T-helper 1 cell treated with Interleukin-12 subunit alpha and Interleukin-12 subunit beta and Interleukin-4 antibody, amounts not matched to agents 30 ng/mL and 1 ng/mL, for 36 hours (primary cell): ENCODE measurements at regions not wholly inside any gene's neighbourhood (a gene's known extent, or its start where the extent isn't known, plus 50 kb on each side); places are given as distances from the start of the nearest gene placed in this dataset.

ENCODE experiments used
- intact Hi-C: fragments of 100-400 bp; cut with micrococcal nuclease; formaldehyde crosslinking; loops from one replicate; pipeline ENCODE4 v1.15.1; 2024

GRCh38 chr10:3361640-3362039 lies 189.1 kb upstream of the PITRM1 start:
- intact Hi-C loops: no loop called here

GRCh38 chr10:3357737-3358136 lies 185.2 kb upstream of the PITRM1 start:
- intact Hi-C loops: no loop called here

DNA sequence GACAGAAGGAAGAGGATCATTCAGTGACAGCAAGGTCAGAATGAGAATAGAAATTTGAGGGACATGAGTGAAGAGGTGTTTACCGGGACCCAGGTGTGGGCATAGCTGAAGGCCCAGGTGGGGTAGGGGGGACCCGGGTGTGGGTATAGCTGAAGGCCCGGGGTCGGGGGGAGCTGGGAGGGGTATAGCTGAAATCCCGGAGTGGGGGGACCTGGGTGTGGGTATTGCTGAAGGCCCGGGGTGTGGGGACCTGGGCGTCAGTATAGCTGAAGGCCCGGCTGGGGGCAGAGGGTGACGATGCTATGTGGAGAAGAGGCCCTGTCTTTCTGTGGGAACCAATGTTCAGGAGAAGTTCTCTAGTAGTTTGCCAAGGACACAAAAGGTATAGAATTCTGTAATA lies 183.0 kb upstream of the PITRM1 start:
- intact Hi-C loops: no loop called here

- intact Hi-C loops: no loop called here
Observed at GRCh38 chr10:3354174-3354900, 181.8 kb upstream of the PITRM1 start.

DNA sequence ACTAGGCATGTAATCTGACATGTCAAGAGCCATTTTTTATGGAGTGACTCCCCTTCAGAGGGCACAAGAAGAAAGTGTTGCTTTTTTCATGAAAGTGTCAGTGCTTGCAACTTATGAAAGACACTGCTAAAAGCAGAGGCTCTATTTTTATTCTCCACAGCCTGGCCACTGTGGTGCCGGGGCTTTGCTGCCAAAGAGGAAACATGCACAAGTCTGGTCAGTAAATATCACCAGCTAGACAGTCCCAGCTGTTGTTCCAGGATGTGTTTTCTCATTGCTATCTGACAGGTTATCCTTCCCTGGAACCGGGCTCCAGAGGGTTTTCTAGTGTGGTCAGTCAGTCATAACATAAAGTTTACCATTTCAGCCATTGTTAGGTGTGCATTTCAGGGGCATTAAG lies 180.7 kb upstream of the PITRM1 start:
- intact Hi-C loops: no loop called here

DNA sequence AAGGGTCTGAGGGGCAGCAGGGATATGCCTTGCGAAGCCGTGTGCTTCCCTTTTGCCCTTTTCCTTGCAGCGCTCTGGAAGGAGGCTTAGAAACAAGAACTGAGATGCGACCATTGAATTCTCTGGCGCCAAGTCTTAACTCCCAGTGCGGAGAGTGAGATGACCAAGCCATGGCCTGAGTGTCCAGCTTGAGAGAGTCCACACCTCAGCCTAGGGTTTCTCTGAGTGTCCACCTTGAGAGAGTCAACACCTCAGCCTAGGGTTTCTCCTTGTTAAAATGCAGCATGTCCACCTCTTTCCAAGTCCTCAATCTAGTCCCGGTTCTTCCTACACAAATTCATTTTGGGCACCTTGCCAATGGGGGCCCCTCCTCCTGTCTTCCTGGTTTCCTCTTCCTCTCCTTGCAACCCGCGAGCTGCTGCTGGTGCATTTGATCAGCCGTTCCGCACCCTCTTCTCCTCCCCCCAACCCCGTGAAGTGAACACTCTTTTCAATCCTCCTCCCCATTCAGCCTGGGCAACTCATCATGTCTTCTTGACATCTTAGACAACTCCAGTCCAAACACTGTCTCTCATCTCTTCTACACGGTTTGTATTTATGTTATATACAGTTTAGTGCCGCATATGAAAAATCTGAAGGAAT lies 178.2 kb upstream of the PITRM1 start:
- intact Hi-C loops: no loop called here

- intact Hi-C loops: no loop called here
Observed at GRCh38 chr10:3350205-3350604, 177.6 kb upstream of the PITRM1 start.

DNA sequence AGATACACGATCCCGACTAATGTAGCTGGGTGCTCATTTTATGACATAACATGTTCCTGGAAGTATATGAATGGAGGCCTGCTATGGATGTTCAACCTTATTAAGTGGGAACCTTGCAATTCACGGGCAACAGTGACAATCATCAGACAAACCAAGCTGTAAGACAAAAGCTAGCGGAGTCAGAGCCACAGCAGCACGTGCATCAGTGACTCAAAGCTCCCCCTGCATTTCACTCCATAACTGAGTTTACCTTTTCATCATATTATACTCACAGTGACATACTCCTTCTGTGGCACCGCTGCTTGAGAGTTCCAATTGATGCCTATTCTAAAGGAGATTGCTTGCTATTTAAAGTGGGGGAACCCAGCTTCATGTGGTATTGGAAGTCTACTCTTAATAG lies 176.0 kb upstream of the PITRM1 start:
- intact Hi-C loops: no loop called here

DNA sequence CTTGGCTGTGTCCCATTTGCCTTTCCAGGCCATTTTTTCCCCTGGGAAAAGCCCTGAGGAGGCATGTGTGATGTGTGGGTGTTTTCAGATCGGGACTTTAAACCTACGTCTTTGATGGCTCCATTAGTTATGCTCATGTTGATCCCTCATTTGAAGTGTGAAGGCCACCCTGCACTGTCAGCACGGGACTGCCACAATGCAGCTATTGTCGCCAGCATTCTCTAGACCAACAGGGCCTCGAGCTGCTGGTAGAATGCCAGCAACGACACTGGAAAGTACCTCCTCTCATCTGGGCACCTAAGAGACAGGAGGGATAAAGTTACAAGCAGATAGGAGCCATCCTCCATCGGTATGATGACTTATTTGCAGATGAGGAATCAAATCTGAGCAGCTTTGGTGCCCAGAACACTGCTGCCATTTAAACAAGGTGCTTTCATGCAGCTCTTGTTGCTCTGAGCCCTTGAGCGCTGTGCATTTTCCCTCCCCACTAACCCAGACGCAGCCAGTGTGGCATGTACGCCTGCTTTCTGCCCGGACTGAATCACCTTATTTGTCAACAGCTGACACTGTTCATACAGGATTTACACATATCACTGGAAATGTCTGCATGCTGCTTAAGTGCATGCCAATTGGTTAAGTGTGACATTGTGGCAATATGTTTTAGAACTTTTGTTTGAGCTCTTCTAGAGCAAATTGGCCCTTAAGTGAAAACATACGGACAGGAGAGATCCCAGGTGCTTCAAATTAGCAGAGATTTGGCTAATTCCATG lies 175.0 kb upstream of the PITRM1 start:
- intact Hi-C loops: no loop called here

DNA sequence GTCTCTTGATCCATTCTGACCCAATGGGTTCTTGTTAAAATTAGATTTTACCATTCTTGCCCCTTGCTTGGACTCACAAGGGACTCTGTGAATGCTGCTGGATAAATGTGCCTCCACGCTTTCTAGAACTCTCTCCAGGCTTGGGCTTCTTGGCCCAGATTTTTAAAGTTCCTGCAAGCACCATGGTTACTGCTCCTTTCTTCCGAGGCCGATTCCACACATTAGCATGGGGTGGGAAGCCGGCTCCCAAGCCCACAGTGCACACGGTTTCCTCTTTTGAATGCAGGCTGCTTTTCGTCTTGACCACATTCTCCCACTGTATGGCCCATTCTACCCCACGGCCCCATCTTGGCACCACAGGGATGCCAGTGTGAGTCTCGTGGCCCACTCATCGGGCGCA lies 174.3 kb upstream of the PITRM1 start:
- intact Hi-C loops: no loop called here

DNA sequence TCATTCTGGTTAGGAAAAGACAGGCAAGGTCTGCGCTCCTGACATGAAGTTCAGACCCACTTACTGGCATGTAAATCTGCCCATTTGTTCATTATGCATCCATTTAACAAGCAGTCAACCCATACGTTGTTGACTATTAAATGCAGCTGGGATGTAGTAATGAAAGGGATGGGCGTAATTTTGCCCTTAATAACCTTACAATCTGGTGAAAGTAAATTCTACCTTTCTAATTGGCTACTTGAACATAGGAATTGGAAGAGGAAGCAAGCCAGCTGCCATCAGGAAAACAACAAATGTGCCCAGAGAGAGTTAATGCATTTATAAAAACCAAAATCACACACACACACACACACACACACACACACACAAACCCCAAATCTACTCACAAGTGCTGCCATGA lies 170.2 kb upstream of the PITRM1 start:
- intact Hi-C loops: no loop called here

- intact Hi-C loops: no loop called here
Observed at GRCh38 chr10:3340127-3340730, 167.6 kb upstream of the PITRM1 start.

DNA sequence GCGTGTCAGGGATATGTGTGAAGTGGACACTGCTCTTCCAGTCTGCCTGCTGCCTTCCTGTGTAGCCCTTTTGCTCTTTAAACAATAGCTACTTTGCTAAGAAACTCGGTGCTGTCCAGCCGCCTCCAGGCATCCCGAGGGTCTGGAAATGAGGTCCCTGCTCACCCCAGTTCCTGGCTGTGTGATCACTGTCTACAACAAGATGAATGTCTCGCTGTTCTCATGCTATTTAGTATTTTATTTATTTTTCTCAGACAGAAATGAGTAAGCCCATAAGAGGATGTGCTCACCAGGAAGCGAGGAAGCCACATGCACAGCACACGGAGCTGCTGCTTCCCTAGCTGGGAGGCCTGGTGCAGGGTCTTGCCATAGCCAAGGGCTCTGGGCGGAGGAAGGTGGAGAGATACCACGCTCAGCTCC lies 167.0 kb upstream of the PITRM1 start:
- intact Hi-C loops: no loop called here

- intact Hi-C loops: no loop called here
Observed at GRCh38 chr10:3339121-3339520, 166.5 kb upstream of the PITRM1 start.

GRCh38 chr10:3337741-3338140 lies 165.2 kb upstream of the PITRM1 start:
- intact Hi-C loops: no loop called here

GRCh38 chr10:3336673-3337293 lies 164.2 kb upstream of the PITRM1 start:
- intact Hi-C loops: no loop called here

DNA sequence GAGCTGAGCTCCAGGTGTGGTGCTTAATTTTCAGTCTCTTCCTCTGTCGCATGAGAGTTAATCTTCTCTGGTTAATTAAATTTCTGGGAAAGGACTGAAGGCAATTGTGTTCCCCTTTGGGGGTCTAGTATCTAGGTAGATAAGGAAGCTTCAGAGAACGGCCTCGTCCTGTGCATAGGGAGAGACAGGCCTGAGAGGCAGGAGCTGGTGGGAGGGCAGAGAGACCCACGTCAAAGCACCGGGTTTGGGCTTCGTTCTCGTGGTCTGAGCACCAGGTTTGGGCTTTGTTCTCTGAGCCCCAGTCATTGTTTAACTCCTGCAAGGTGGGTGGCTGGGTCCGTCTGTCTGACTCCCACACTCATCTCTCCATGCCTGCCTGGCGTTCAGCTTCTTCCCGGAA lies 160.8 kb upstream of the PITRM1 start:
- intact Hi-C loops: no loop called here

DNA sequence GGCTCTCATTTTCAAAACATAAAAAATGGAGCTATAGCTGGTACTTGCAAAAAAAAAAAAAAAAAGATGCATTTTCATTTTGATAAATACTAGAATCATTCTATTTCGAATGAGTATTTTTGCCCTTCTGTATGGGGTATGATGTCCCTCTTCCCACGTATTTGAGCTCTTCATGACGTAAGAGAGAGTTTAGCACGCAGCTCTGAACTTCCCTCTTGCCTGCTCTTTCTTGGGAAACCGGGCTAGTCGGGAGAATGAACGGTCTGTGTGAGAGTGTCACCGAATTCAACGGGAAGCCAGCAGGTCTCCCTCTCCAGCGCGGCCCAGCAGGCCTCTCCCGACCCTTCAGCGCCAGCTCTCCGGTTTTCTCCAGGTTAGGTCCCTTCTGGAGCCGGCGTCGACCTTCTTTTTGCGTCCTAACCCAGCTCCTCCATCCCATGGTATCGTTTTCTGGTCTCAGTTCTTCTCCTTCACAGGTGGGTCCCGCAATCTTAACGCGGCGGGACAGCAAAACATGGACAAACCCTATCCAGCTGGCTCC lies 159.2 kb upstream of the PITRM1 start:
- intact Hi-C loops: no loop called here

DNA sequence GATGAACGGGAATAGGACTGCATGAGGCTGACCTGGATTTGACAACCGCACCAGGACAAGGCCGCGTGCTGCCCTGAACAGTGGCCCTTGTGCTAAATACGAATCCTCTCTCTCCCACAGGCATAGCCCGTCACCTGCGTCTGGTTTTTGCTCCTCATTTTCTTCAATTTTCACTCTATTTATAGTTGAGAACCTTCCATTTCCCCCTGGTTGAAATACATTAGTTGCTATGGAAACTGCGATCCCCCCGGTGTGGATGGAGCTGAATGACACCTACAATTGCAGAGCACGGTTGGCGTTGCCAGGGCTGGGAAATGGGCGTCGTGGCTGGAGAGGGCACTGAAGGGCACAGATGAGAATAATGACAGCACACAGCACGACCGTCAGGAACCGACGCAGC lies 158.6 kb upstream of the PITRM1 start:
- intact Hi-C loops: no loop called here

- intact Hi-C loops: no loop called here
Observed at GRCh38 chr10:3330663-3331062, 158.1 kb upstream of the PITRM1 start.
